DMS79 treated with DMSO at 0.1 percent for 48 hours (cell line): ENCODE measurements at regions not wholly inside any gene's neighbourhood (a gene's known extent, or its start where the extent isn't known, plus 50 kb on each side); places are given as distances from the start of the nearest gene placed in this dataset.

Source experiments
- DNase-seq: peaks from one replicate; lab custom pipeline; 2025; lab: John Stamatoyannopoulos, UW

- no peak for DNase-seq
These were observed 275.0 kb downstream of the DRD1 start for GRCh38 chr5:175168882-175169507.

GRCh38 chr5:175166026-175166425 lies 278.0 kb downstream of the DRD1 start:
- DNase-seq = no peak

DNA sequence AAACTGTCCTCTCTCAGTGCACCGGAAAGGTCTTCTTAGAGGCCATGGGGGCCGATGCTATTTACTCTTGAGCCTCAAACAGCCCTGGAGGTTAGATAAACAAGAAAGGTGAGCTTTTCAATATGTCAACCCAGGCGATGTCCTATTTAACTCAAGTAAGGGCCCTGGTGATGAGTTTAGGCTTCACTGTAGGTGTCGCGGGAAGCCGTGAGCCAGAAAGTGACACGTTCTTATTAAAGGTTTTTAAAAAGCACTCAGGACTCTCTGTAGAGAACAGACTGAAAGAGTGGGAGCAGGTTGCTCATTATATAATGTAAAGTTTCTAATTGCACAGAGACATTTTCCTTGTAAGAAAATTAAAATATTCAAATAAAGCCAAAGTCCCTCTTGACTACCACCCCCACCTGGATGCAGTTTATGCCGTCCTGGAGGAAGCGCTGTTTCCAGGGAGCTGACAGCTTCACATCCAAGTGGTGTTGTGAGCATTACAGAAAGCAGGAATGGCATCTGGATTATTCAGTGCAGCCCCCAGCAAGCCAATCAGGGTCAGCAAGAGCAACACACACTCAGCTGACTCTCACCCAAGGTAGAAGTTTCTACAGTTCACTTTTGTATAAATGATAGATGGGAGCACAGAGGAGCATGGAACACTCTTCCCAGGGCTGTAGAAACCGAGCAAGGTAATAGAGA lies 280.3 kb downstream of the DRD1 start:
- no peak for DNase-seq

DNA sequence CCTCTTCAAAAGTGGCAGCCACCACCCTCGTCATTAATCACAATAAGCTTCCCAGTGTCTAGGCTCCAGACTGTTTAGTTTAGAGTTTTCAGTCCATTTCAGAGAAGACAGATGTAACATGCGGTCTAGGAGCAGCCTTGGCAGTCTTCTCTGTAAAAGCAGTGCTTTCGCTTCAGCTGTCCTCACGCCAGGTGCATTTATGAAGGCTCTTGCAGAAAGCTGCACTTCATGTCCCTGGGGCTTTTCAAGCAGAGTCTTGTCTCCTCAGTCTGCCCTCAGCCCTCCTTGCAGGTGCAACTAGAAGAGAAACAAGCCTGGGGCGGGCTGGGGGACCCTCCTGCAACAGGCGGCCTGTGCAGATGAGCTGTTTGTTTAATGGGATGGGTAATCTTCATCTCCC lies 281.9 kb downstream of the DRD1 start:
- peak; percentile 68 for DNase-seq

- DNase-seq = no peak
These were observed 284.0 kb downstream of the DRD1 start for GRCh38 chr5:175159956-175160355.

- DNase-seq = no peak
These were observed 295.3 kb downstream of the DRD1 start for GRCh38 chr5:175148636-175149172.

DNA sequence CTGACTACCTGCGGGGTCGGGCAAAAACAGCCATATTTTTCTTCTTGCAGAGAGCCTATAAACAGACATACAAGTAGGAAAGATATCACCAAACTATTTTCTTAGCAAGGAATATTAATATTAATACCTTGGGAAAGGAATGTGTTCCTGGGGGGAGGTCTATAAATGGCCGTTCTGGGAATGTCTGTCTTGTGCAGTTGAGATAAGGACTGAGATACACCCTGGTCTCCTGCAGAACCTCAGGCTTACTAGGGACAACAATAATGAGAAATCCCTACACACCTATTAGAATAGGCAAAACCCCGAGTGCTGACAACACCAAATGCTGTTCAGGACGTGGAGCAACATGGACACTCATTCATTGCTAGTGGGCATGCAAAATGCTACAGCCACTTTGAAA lies 297.2 kb downstream of the DRD1 start:
- no peak for DNase-seq

- no peak for DNase-seq
These were observed 302.6 kb downstream of the DRD1 start for GRCh38 chr5:175141421-175141820.

DNA sequence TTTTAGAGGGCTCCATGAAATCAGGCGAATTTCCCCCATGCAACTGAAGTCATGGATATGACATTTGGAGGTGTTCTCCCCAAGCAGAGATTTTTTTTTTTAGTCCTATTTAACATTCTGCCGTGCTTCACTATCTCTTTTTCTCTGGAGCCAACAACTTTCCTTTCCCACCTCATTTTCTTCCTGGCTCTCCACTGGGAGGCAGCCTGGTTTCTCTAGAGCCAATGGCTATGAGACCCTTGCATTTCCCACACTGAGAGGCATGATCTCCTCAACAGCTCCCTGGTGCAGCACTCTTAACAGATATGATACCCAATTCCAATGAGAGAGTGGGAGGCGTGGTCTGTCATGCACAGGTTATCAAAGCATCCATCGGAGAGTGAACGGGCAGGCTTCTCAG lies 310.8 kb downstream of the DRD1 start:
- DNase-seq = no peak

- DNase-seq = no peak
These were observed 312.6 kb downstream of the DRD1 start for GRCh38 chr5:175131432-175131831.

GRCh38 chr5:175129619-175130018 lies 314.4 kb downstream of the DRD1 start:
- no peak for DNase-seq

DNA sequence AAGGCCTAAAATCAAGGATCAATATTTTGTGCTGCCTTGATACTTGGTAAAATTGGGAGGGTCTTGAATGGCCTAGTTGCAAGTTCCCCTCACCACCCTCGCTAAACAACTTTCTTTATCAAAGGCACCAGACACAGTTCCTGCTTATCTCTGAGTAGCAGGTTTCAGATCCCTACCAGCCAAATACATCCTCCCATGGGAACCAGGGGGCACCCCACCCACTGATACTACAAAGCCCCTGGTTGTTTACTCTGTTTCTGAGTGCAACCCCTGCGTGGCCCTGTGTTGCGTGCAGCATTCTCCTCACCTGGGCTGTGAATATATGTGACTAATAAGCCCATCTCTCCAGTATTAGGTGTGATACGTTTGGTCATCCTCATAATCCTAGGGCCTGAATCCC lies 314.9 kb downstream of the DRD1 start:
- no peak for DNase-seq

DNA sequence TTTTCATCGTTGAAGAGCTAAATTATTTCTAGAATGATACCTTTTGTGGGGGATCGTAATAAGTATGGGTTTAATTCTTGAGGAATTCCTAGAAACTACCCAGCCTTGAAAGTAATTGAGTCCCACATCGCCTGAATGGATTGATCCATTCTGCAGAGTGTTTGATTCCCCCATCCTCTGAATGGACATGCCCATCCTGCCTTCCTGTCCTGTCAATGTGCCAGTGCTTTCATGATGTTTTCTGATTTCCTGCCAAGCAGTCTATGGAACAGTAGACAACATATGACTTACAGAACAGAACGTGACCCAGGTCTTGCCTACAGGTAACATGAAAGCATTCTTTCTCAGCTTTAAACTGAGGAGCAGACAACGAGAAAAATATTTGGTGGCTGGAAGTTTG lies 319.2 kb downstream of the DRD1 start:
- DNase-seq = no peak

DNA sequence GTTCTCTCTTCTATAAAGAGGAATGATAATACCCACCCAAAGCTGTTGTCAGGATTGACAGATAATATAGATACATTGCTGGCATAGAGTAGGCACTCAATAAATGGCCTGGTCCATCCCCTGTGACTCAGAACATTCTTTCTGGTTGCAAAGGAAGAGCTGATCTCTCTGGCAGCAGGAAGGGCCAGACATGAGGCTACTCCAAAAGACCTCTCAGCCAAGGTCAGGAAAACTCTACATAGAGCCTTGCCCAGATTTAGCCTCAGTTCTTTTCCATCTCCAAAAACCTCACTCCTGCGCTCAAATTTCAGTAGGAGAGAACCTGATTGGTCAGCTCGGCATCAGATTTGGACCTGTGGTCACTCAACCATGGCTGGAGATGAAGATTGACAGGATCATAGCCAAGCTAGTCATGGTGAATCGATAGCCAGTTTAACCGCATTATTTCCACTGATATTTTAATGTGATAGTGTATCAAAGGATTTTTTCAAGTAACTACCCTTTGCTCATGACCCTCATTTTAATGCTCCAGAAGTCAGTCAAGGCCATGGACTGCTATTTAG lies 319.6 kb downstream of the DRD1 start:
- no peak for DNase-seq

DNA sequence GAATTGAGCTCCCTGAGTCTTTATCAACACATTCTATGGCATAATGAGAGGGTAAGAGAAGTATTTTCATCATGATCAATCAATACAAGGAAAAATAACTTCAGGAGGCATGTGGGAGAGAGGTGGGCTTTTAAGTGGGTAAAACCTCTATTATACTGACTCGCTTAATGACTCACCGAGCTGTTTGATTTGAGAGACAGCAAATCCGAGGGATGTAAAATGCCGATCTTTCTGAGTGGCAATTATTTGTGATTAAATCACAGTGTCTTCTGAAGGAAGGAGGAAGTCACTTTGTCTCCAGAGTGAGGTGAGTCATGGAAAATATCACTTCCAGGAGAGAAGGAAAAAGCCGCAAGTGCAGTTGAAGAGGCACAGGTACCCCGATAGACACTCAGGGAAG lies 320.4 kb downstream of the DRD1 start:
- DNase-seq = no peak

- DNase-seq = no peak
These were observed 322.5 kb downstream of the DRD1 start for GRCh38 chr5:175121457-175121856.

GRCh38 chr5:175120412-175120811 lies 323.6 kb downstream of the DRD1 start:
- DNase-seq = no peak

DNA sequence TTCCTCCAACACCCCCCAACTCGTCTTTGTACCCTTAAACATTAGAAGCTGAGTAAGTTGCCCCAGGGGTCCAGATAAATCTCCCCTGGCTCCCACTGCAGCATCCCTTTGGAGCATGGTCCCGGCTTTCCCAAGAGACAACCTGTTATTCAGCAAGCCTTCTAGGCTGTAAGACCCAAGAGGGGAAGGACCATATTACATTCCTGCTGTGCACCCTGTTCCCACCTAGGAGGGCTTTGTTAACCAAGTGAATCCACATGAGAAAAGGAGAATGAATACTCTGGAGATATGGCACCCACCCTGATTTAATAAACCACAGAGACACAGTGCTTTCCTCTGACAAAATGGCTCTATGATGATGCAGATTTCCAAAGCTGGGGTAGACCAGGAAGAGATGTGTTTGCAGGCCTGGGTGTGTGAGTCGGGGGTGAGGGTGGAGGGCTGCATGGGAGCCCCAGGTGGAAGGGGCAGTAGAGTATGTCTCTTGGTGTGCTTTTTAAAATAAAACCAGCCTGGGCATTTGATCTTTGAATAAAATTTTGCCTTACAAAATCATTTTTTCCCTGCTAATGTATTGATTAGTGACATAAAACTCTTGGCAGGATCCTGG lies 325.2 kb downstream of the DRD1 start:
- DNase-seq = no peak

DNA sequence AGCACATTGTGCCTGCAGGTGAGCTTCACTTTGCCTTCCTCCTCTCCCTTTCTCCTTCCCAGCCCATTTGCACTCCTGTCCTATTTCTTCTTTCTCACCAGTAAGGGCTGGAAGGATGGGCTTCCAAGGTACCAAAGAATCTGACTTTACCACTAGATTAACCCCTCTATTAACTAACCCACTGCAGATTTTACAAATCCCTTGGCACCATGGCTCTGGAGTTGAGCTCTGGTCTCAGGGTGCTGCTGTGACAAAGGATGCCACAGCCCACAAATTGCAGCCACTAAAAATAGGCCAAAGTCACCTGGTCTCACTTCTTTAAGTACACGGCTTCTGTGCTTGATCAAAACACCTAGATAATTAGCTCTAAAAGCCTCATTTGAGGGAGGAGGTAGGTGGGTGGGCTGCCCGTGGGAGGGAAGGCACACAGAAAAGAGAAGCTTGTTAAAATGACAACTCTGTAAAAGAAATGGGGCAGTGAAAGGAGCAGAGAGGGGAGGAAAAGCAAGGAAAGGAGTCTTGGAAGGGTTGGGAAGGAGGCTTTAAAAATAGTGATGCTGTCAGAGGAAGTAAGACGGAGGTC lies 327.4 kb downstream of the DRD1 start:
- DNase-seq = no peak

- no peak for DNase-seq
These were observed 328.2 kb downstream of the DRD1 start for GRCh38 chr5:175115831-175116230.

DNA sequence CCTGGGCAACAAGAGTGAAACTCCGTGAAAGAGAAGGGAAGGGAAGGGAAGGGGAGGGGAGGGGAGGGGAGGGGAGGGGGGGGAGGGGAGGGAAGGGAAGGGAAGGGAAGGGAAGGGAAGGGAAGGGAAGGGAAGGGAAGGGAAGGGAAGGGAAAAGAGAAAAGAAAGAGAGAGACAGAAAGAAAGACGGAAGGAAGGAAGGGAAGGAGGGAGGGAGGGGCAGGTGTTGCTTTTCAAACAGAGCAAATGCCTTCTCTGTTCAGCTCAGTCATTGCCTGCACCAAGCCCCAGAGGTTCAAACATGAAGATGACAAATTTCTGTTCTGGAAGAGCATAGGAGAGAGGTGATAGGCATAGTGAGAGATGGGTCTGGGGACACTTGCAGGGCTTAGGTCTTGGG lies 330.0 kb downstream of the DRD1 start:
- no peak for DNase-seq

GRCh38 chr5:175109058-175109755 lies 334.8 kb downstream of the DRD1 start:
- no peak for DNase-seq
